HL-60 (cell line): ENCODE measurements at regions not wholly inside any gene's neighbourhood (a gene's known extent, or its start where the extent isn't known, plus 50 kb on each side); places are given as distances from the start of the nearest gene placed in this dataset.

Experiments used
- TF ChIP-seq, protein P1 (sequence below): IDR thresholded peaks from one replicate; pipeline ENCODE4 v1.5.1; 2011; ENCODE audit warnings: low read length, control low read depth, inconsistent platforms; ENCODE audit not compliant: insufficient read depth
- TF ChIP-seq, protein P2 (sequence below): IDR thresholded peaks from 2 replicates; pipeline ENCODE4 v1.6.1; 2012; ENCODE audit warnings: low read depth; ENCODE audit not compliant: insufficient replicate concordance

DNA sequence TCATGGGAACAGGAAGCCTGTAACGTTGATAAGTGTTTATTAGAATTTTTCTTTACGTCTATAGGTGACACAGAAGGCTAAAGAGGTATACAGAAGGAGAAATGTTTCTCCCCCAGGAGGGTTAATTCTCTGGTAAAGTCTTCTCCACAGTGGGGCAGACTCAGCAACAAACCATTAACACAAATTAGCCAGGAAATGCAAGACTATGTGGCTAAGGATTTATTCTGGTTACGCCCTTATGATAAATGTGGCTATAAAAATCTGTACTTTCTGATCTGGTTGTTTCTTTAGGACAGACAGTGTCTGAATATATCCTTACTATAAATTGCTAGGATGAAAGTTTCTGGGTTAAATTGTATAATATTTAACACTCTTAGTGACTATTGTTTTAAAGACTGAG is 423.3 kb downstream of the FLRT2 start:
- TF ChIP-seq, protein P1, sequence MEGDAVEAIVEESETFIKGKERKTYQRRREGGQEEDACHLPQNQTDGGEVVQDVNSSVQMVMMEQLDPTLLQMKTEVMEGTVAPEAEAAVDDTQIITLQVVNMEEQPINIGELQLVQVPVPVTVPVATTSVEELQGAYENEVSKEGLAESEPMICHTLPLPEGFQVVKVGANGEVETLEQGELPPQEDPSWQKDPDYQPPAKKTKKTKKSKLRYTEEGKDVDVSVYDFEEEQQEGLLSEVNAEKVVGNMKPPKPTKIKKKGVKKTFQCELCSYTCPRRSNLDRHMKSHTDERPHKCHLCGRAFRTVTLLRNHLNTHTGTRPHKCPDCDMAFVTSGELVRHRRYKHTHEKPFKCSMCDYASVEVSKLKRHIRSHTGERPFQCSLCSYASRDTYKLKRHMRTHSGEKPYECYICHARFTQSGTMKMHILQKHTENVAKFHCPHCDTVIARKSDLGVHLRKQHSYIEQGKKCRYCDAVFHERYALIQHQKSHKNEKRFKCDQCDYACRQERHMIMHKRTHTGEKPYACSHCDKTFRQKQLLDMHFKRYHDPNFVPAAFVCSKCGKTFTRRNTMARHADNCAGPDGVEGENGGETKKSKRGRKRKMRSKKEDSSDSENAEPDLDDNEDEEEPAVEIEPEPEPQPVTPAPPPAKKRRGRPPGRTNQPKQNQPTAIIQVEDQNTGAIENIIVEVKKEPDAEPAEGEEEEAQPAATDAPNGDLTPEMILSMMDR: no peak
- TF ChIP-seq, protein P2, sequence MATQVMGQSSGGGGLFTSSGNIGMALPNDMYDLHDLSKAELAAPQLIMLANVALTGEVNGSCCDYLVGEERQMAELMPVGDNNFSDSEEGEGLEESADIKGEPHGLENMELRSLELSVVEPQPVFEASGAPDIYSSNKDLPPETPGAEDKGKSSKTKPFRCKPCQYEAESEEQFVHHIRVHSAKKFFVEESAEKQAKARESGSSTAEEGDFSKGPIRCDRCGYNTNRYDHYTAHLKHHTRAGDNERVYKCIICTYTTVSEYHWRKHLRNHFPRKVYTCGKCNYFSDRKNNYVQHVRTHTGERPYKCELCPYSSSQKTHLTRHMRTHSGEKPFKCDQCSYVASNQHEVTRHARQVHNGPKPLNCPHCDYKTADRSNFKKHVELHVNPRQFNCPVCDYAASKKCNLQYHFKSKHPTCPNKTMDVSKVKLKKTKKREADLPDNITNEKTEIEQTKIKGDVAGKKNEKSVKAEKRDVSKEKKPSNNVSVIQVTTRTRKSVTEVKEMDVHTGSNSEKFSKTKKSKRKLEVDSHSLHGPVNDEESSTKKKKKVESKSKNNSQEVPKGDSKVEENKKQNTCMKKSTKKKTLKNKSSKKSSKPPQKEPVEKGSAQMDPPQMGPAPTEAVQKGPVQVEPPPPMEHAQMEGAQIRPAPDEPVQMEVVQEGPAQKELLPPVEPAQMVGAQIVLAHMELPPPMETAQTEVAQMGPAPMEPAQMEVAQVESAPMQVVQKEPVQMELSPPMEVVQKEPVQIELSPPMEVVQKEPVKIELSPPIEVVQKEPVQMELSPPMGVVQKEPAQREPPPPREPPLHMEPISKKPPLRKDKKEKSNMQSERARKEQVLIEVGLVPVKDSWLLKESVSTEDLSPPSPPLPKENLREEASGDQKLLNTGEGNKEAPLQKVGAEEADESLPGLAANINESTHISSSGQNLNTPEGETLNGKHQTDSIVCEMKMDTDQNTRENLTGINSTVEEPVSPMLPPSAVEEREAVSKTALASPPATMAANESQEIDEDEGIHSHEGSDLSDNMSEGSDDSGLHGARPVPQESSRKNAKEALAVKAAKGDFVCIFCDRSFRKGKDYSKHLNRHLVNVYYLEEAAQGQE: no peak
